Activated CD4-positive, alpha-beta T cell treated with anti-CD3 and anti-CD28 coated beads, Interleukin-2, amount 50 U/mL, for 1 hour (primary cell): ENCODE measurements at regions not wholly inside any gene's neighbourhood (a gene's known extent, or its start where the extent isn't known, plus 50 kb on each side); places are given as distances from the start of the nearest gene placed in this dataset.
"Not testable (repeated sequence)": the region's sequence is repeated elsewhere in the genome, so short reads cannot be mapped to it uniquely, and the experiment has no call there.

Experiments used
- DNase-seq: peaks from one replicate; pipeline ENCODE4 v3.0.0-alpha.2; 2020

GRCh38 chr5:14054111-14054854, 88.9 kb upstream of the TRIO start:
- DNase-seq: no peak

- no peak for DNase-seq
These were observed 92.3 kb upstream of the TRIO start for GRCh38 chr5:14050821-14051220.

GRCh38 chr5:14048434-14048833, 94.7 kb upstream of the TRIO start:
- no peak for DNase-seq

GRCh38 chr5:14041528-14042192, 97.2 kb upstream of the DNAH5 start:
- DNase-seq: no peak

- no peak for DNase-seq
These were observed 96.1 kb upstream of the DNAH5 start for GRCh38 chr5:14040542-14040941.

GRCh38 chr5:14039576-14039975, 95.1 kb upstream of the DNAH5 start:
- no peak for DNase-seq

GRCh38 chr5:14039063-14039462, 94.6 kb upstream of the DNAH5 start:
- DNase-seq: no peak

- no peak for DNase-seq
These were observed 94.0 kb upstream of the DNAH5 start for GRCh38 chr5:14038341-14038959.

GRCh38 chr5:14036947-14037346, 92.5 kb upstream of the DNAH5 start:
- DNase-seq: no peak

- DNase-seq: no peak
These were observed 92.0 kb upstream of the DNAH5 start for GRCh38 chr5:14036514-14036913.

- DNase-seq: no peak
These were observed 91.5 kb upstream of the DNAH5 start for GRCh38 chr5:14035859-14036503.

- no peak for DNase-seq
These were observed 90.5 kb upstream of the DNAH5 start for GRCh38 chr5:14034963-14035362.

GRCh38 chr5:14032918-14033317, 88.4 kb upstream of the DNAH5 start:
- DNase-seq: no peak

GRCh38 chr5:14028938-14029584, 84.6 kb upstream of the DNAH5 start:
- DNase-seq: no peak

GRCh38 chr5:14028188-14028587, 83.7 kb upstream of the DNAH5 start:
- DNase-seq: no peak

- no peak for DNase-seq
These were observed 81.2 kb upstream of the DNAH5 start for GRCh38 chr5:14025569-14026286.

GRCh38 chr5:14022971-14023370, 78.5 kb upstream of the DNAH5 start:
- no peak for DNase-seq

- DNase-seq: not testable (repeated sequence)
These were observed 76.5 kb upstream of the DNAH5 start for GRCh38 chr5:14020944-14021343.

GRCh38 chr5:14019768-14020290, 75.3 kb upstream of the DNAH5 start:
- DNase-seq: no peak

- DNase-seq: no peak
These were observed 73.4 kb upstream of the DNAH5 start for GRCh38 chr5:14017904-14018303.

- no peak for DNase-seq
These were observed 72.1 kb upstream of the DNAH5 start for GRCh38 chr5:14016549-14016948.
